WTC11 (cell line): ENCODE measurements at regions not wholly inside any gene's neighbourhood (a gene's known extent, or its start where the extent isn't known, plus 50 kb on each side); places are given as distances from the start of the nearest gene placed in this dataset.

Source experiments
- CREM ChIP-seq: sonication (generic); formaldehyde crosslinking; IDR thresholded peaks from 2 replicates; pipeline ENCODE4 v1.8.1; 2022; ENCODE audit warnings: mild to moderate bottlenecking, missing genetic modification reagents, moderate library complexity
- CTCF ChIP-seq: fragments of 200-600 bp; IDR thresholded peaks from 2 replicates; pipeline ENCODE4 v1.8.0; 2022; ENCODE audit warnings: antibody characterized with exemption
- HMGXB4 ChIP-seq: sonication (generic); formaldehyde crosslinking; IDR thresholded peaks from 2 replicates; pipeline ENCODE4 v1.8.1; 2023; ENCODE audit warnings: mild to moderate bottlenecking, moderate library complexity, missing genetic modification reagents
- IRF2 ChIP-seq: sonication (generic); formaldehyde crosslinking; IDR thresholded peaks from 2 replicates; pipeline ENCODE4 v1.8.0; 2022; ENCODE audit warnings: low read depth, missing genetic modification reagents, borderline replicate concordance
- JAZF1 ChIP-seq: fragments of 250-450 bp; sonication (Bioruptor Pico); IDR thresholded peaks from 2 replicates; pipeline ENCODE4 v1.9.0; 2021; ENCODE audit warnings: moderate library complexity, mild to moderate bottlenecking, inconsistent platforms
- PRRX2 ChIP-seq: fragments of 250-450 bp; sonication (Bioruptor Pico); IDR thresholded peaks from 2 replicates; pipeline ENCODE4 v1.8.0; 2021; ENCODE audit warnings: mild to moderate bottlenecking
- SP1 ChIP-seq: sonication (generic); formaldehyde crosslinking; conservative IDR thresholded peaks from 2 replicates; pipeline ENCODE4 v1.8.1; 2022; ENCODE audit warnings: missing genetic modification reagents
- USF2 ChIP-seq: sonication (generic); formaldehyde crosslinking; IDR thresholded peaks from 2 replicates; pipeline ENCODE4 v1.8.1; 2023; ENCODE audit warnings: mild to moderate bottlenecking, missing genetic modification reagents, moderate library complexity
- ZBTB21 ChIP-seq: sonication (generic); formaldehyde crosslinking; IDR thresholded peaks from 2 replicates; pipeline ENCODE4 v1.8.1; 2023; ENCODE audit warnings: mild to moderate bottlenecking, missing genetic modification reagents, borderline replicate concordance

- TF ChIP-seq HMGXB4 (CRISPR knock-in tag), result no peak
- no peak for TF ChIP-seq CREM (CRISPR knock-in tag)
- no peak for TF ChIP-seq CTCF
- no peak for TF ChIP-seq IRF2 (CRISPR knock-in tag)
- TF ChIP-seq PRRX2 (CRISPR knock-in tag), result no peak
- no peak for TF ChIP-seq ZBTB21
- no peak for TF ChIP-seq SP1 (CRISPR knock-in tag)
- no peak for TF ChIP-seq USF2
- no peak for TF ChIP-seq JAZF1
Measured at GRCh38 chr7:125055376-125055775, 125.8 kb upstream of the POT1 start.
